DND-41 (cell line): ENCODE measurements at regions not wholly inside any gene's neighbourhood (a gene's known extent, or its start where the extent isn't known, plus 50 kb on each side); places are given as distances from the start of the nearest gene placed in this dataset.

ENCODE experiments used
- ATAC-seq: fragments of 200-7000 bp; cut with Tn5 transposase; 3 replicates; pipeline ENCODE4 v1.9.1; 2021; ENCODE audit warnings: low read depth; ENCODE audit not compliant: insufficient read depth
- DNase-seq: peaks from one replicate; pipeline ENCODE4 v3.0.0-alpha.2; 2020
- H2AFZ ChIP-seq: 2 replicates; pipeline ENCODE4 v1.6.0; 2012; ENCODE audit warnings: low read depth, low read length
- H3K27ac ChIP-seq: 2 replicates; pipeline ENCODE4 v1.5.1; 2012; ENCODE audit warnings: low read length, inconsistent platforms
- H3K27me3 ChIP-seq: fragments of 200-600 bp; sonication (generic); 2 replicates; pipeline ENCODE4 v1.6.0; 2012; ENCODE audit warnings: low read length, mild to moderate bottlenecking, inconsistent platforms; ENCODE audit not compliant: insufficient read depth, poor library complexity
- H3K36me3 ChIP-seq: 2 replicates; pipeline ENCODE4 v1.5.1; 2012; ENCODE audit warnings: low read length, inconsistent platforms; ENCODE audit not compliant: insufficient read depth
- H3K4me1 ChIP-seq: 2 replicates; pipeline ENCODE4 v1.5.1; 2012; ENCODE audit warnings: mild to moderate bottlenecking, low read length; ENCODE audit not compliant: insufficient read depth
- H3K4me2 ChIP-seq: 2 replicates; pipeline ENCODE4 v1.6.0; 2012; ENCODE audit warnings: mild to moderate bottlenecking, moderate library complexity, low read length, inconsistent platforms; ENCODE audit not compliant: insufficient read depth
- H3K4me3 ChIP-seq, 2 experiments: fragments of 200-600 bp in 1 of 2; shearing (Covaris generic) in 1 of 2; 2 replicates each; pipeline ENCODE4 v1.5.1; 2012 to 2016; ENCODE audit warnings: inconsistent platforms in 2 of 2, low read length in 2 of 2, mild to moderate bottlenecking in 2 of 2, low read depth in 1 of 2, moderate library complexity in 1 of 2
- H3K79me2 ChIP-seq: 2 replicates; pipeline ENCODE4 v1.6.0; 2012; ENCODE audit warnings: low read length, inconsistent platforms; ENCODE audit not compliant: insufficient read depth
- H3K9ac ChIP-seq: 2 replicates; pipeline ENCODE4 v1.6.0; 2012; ENCODE audit warnings: low read depth, mild to moderate bottlenecking, inconsistent platforms, low read length, moderate library complexity
- H3K9me3 ChIP-seq: 2 replicates; pipeline ENCODE4 v1.5.1; 2012; ENCODE audit warnings: low read length, moderate library complexity, mild to moderate bottlenecking, inconsistent platforms; ENCODE audit not compliant: insufficient read depth, severe bottlenecking
- H4K20me1 ChIP-seq: 2 replicates; pipeline ENCODE4 v1.6.0; 2012; ENCODE audit warnings: low read length; ENCODE audit not compliant: insufficient read depth
- EZH2 ChIP-seq: IDR thresholded peaks from 3 replicates; pipeline ENCODE4 v1.6.1; 2012; ENCODE audit warnings: borderline replicate concordance, low read depth, mild to moderate bottlenecking, moderate library complexity, low read length, inconsistent platforms; ENCODE audit not compliant: severe bottlenecking
- TF ChIP-seq, protein P1 (sequence below): IDR thresholded peaks from 2 replicates; pipeline ENCODE4 v1.5.1; 2012; ENCODE audit warnings: borderline replicate concordance, low read length, moderate library complexity, mild to moderate bottlenecking; ENCODE audit not compliant: poor library complexity, severe bottlenecking; ENCODE audit errors: extremely low read depth

DNA sequence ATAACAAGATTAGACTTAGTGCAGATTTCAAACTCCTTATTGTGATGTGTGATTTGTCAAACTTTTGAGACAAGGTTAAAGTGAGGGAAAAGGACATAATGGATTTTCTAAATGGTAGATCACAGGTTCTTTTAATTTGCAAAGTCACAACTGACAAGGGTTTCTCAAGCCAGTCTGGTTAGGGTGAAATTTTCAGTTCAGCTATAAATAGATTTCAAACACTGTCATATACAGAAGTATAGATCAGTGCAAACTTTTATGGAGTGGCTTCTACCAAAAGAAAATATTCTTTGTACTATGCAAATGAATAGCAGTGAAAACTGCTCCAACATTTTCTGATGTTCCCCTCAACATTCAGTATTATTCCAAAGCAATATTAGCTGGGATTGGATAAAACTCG, 337.1 kb upstream of the MAN1A1 start:
- Histone ChIP-seq H4K20me1 (no peaks in the 10 kb centered on the region), H3K27me3 (no peaks in the 10 kb centered on the region), H3K9me3 (no peaks in the 10 kb centered on the region), H3K4me2 (no peak overlapping the region), H2AFZ (no peak overlapping the region), H3K9ac (no peak overlapping the region), H3K4me3 (no peak overlapping the region), H3K4me1 (no peaks in the 10 kb centered on the region), H3K27ac (no peak overlapping the region), H3K79me2 (no peaks in the 10 kb centered on the region), H3K36me3 (no peaks in the 10 kb centered on the region)
- no peak for TF ChIP-seq EZH2
- TF ChIP-seq, protein P1, sequence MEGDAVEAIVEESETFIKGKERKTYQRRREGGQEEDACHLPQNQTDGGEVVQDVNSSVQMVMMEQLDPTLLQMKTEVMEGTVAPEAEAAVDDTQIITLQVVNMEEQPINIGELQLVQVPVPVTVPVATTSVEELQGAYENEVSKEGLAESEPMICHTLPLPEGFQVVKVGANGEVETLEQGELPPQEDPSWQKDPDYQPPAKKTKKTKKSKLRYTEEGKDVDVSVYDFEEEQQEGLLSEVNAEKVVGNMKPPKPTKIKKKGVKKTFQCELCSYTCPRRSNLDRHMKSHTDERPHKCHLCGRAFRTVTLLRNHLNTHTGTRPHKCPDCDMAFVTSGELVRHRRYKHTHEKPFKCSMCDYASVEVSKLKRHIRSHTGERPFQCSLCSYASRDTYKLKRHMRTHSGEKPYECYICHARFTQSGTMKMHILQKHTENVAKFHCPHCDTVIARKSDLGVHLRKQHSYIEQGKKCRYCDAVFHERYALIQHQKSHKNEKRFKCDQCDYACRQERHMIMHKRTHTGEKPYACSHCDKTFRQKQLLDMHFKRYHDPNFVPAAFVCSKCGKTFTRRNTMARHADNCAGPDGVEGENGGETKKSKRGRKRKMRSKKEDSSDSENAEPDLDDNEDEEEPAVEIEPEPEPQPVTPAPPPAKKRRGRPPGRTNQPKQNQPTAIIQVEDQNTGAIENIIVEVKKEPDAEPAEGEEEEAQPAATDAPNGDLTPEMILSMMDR: no peak
- ATAC-seq (no peak), DNase-seq (no peak)

DNA sequence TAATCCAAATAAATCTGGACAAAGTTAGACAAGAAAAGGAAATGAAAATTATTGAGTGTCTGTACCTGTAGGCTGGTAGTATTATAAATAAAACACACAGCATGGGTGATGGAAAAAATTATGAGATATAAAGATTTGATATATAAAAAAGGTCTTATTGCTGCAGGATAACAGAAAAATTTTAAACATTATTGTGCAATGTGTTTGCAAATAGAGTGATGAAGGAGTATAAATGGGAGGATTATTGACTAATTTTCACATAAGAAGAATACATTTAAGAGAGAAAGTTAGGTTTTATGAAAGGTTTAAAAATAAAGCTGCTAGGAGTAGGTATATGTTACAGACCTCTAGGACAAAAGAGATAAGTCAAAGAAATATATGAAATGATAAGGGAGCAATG, 336.7 kb upstream of the MAN1A1 start:
- Histone ChIP-seq H2AFZ (no peak overlapping the region), H3K36me3 (no peaks in the 10 kb centered on the region), H3K4me3 (no peak overlapping the region), H3K79me2 (no peaks in the 10 kb centered on the region), H3K27ac (no peak overlapping the region), H3K9ac (no peak overlapping the region), H3K4me2 (no peak overlapping the region), H4K20me1 (no peaks in the 10 kb centered on the region), H3K4me1 (no peaks in the 10 kb centered on the region), H3K27me3 (no peaks in the 10 kb centered on the region), H3K9me3 (no peaks in the 10 kb centered on the region)
- ATAC-seq (no peak), DNase-seq (no peak)
- TF ChIP-seq, protein P1: no peak
- no peak for TF ChIP-seq EZH2

DNA sequence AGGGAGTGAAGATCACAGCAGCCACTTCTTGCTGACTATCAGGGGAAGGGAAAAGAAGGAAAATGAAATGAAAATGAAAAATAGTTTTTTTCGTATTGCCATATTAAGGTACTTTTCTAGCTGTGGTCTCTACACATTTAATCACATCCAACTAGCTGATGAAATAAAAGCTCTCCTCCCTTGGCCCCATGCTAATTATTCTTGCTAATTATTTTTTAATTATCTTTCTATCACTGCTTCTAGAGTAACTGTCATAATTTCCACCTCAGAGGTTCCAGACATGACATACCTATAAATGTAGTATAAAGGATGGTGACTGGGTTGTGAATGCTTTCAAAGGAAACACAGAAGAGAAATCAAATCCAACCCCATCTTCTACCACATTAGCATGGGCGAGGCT, 334.1 kb upstream of the MAN1A1 start:
- H3K4me1 ChIP-seq: no peaks in the 10 kb centered on the region
- H3K79me2 ChIP-seq: no peaks in the 10 kb centered on the region
- H3K4me2 ChIP-seq: no peak overlapping the region
- no peak for ATAC-seq
- no peak overlapping the region for H3K27ac ChIP-seq
- DNase-seq: no peak
- no peaks in the 10 kb centered on the region for H3K27me3 ChIP-seq
- no peaks in the 10 kb centered on the region for H3K36me3 ChIP-seq
- H3K4me3 ChIP-seq: no peak overlapping the region
- H3K9me3 ChIP-seq: no peaks in the 10 kb centered on the region
- H4K20me1 ChIP-seq: no peaks in the 10 kb centered on the region
- H2AFZ ChIP-seq: no peak overlapping the region
- TF ChIP-seq, protein P1: no peak
- no peak for TF ChIP-seq EZH2
- no peak overlapping the region for H3K9ac ChIP-seq

DNA sequence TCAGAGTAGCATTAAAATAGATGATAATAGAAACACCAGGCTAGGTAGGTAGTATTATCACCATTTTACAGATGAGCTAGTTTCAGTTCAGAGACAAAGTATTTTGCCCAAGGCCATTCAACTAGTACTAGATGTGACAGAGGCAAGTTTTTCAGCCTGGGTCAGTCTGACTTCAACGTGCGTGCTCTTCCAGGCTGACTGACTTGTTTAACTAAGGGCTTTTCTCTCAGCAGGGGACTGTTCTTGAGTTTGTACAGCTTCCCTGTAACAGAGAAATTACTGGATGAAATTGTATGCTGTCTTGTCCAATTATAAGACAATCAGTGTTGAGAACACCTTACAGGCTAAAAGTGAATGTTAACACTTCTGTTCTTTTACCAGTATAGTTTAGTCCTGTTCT, 333.5 kb upstream of the MAN1A1 start:
- H3K27me3 ChIP-seq: no peaks in the 10 kb centered on the region
- DNase-seq: no peak
- no peak overlapping the region for H3K9ac ChIP-seq
- TF ChIP-seq EZH2: no peak
- TF ChIP-seq, protein P1: no peak
- no peak overlapping the region for H3K27ac ChIP-seq
- no peak overlapping the region for H2AFZ ChIP-seq
- no peak for ATAC-seq
- no peaks in the 10 kb centered on the region for H3K4me1 ChIP-seq
- H3K9me3 ChIP-seq: no peaks in the 10 kb centered on the region
- no peak overlapping the region for H3K4me2 ChIP-seq
- H3K4me3 ChIP-seq: no peak overlapping the region
- H4K20me1 ChIP-seq: no peaks in the 10 kb centered on the region
- no peaks in the 10 kb centered on the region for H3K79me2 ChIP-seq
- no peaks in the 10 kb centered on the region for H3K36me3 ChIP-seq
